Keratinocyte (primary cell): ENCODE measurements at regions not wholly inside any gene's neighbourhood (a gene's known extent, or its start where the extent isn't known, plus 50 kb on each side); places are given as distances from the start of the nearest gene placed in this dataset.

ENCODE experiments used
- CTCF ChIP-seq, 3 experiments: IDR thresholded peaks in 1 of 3; conservative IDR thresholded peaks in 1 of 3; optimal IDR thresholded peaks in 1 of 3; 2 replicates in 2 of 3; 3 replicates in 1 of 3; pipeline versions ENCODE3 to v1.5.1; 2011; ENCODE audit warnings: low read length in 3 of 3, mild to moderate bottlenecking in 3 of 3, moderate library complexity in 2 of 3, control low read depth in 1 of 3, inconsistent platforms in 1 of 3; ENCODE audit not compliant: insufficient read depth in 2 of 3; ENCODE audit errors: extremely low read depth in 1 of 3
- EZH2 ChIP-seq: IDR thresholded peaks from one replicate; pipeline ENCODE4 v1.6.1; 2012; ENCODE audit warnings: inconsistent platforms, mild to moderate bottlenecking, low read length, moderate library complexity

GRCh38 chr9:2261421-2262103 lies 246.4 kb downstream of the SMARCA2 start:
- no peak for TF ChIP-seq CTCF (optimal IDR thresholded peaks at IDR 0.05 in 1 of 3, IDR thresholded peaks at IDR 0.05 in 1 of 3, conservative IDR thresholded peaks at IDR 0.05 in 1 of 3; ENCODE audit: extremely low read depth in 1 of 3, insufficient read depth in 2 of 3, low read length in 3 of 3)
- no peak for TF ChIP-seq EZH2
